ENCODE measurements at regions not wholly inside any gene's neighbourhood (a gene's known extent, or its start where the extent isn't known, plus 50 kb on each side); places are given as distances from the start of the nearest gene placed in this dataset.
"Not testable (repeated sequence)": the region's sequence is repeated elsewhere in the genome, so short reads cannot be mapped to it uniquely, and the experiment has no call there.

DNA sequence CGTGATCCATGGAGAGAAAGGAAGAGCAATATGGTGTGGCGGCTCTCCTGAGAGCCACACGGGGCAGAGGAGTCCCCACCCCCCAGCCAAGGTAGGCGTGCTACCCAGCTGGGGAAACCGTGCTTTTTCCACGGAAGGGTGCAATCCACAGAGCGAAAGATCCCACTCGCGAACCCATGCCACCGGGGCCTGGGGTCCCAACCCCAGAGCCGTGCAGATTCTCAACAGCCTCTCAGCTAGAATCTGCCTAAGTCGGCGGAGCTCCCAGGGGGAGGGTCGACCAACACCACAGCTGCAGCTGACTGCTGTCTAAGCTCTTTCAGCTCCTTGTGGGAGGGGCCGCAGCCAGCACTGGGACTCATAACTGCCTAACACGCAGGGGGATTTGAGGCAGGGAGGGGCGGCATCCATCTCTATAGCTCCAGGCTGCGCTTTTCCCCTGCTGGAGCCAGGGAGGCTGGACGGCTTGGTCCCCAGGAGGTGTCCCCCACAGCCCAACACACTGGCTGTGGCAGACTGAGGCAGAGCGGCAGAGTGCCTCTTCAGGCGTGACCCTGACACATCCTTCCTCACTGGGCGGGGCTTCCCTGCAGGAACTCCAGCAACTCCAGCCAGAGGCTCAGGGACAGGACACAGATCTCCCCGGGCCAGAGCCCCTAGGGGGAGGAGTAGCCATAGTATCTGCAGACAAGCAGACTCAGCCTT lies 107.6 kb upstream of the ZBTB20 start:
- no peak for DNase-seq

DNA sequence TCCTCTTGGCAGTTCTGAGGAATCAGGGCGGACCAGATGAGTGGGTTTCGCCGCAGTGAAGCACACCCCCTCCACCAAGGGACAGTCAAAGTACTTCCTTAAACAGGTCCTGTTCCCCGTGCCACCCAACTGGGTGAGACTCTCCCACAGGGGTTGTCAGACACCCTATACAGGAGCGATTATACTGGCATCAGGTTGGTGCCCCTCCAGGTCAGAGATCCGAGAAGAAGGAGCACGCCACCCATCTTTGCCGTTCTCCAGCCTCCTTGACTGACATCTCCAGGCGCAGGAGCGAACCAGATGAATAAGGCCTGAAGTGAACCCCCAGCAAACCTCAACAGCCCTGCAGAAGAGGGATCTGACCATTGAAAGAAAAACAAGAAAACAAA lies 108.1 kb upstream of the ZBTB20 start:
- DNase-seq: no peak

DNA sequence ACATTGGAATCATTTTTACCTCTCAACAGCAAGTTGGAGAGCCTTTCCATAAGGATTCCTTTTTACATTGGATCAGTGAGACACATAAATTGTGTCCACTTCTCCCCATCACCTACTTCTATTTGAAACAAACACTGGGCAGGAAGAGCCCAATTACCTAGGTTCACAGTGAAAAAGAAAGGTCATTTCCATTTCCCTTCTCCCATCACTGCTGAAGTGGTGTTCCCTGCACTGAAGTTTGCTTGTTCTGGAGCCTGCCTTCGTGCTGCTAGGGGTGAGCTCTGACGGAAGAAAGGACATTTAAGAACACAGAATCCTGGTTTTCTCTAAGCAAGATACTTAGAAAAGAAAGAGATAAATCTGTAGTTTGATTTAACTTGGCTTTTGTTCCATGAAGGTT lies 123.8 kb upstream of the ZBTB20 start:
- DNase-seq: no peak

DNA sequence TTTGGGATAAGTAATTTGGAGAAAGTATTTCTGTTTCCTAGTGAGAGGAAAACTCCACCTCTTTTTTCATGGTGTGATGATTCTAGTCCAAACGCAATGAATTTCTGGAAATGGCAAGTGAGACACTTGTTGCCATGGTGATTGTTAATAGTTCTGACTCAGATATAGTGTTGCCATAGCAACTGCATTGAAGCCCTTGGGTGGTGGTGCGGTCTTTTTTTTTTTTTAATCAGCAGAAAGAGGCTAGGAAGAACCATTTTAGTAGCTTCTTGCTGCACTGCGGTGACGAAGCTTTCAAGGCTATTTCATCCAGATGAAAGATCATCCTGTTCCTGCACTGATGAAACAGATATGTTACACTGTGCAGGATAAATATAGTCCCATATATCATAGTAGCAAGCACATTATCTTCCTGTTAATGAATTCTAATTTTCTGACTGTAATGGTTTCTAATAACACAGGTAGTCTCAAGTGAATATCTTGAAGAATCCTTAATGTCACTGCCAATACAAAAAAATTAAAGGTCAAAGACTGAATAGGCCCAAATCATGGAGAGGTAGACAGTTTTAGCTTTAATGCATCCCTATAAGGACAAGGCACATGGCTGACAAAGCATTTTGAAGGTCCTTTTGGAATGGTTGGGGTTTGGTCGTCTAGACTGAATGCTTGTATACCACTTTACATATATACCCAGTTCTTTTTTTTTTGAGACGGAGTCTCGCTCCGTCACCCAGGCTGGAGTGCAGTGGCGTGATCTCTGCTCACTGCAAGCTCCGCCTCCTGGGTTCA lies 125.1 kb upstream of the ZBTB20 start:
- peak; percentile 87 for DNase-seq

DNA sequence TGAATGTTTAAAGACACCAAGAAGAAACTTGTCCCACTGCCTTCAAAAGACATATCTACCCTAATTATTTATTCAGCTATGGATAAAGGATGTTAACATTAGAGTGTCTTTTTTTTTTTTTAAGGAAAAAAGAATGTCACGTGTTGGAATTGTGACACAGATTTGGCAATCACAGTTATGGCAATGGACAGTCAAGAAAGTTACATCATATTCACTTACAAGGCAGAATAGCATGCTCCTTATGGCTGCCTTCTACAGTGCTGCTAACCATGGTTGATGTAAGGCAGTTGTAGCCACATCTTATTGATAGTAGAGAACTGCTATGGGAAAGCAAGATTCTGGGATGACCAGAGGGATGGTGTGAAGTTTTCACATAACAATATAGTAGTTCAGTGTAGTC lies 128.8 kb upstream of the ZBTB20 start:
- no peak for DNase-seq

DNA sequence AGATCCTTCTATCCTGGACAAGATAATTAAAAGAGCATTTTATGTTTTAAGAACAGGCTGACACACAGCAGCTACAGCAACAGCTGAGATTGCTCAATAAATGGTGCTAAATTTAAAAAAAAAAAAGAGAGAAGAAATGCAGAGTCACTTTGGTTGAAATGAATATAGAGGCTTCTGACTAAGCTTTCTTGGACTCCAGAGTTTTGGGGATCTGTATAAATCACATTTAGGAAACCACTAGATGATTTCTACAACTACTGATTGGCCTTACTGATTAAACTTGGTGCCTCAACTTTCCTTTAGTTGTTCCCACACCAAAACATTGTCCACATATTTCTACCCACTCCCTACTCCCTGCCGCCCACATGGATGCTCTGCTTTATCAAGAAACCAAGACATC lies 132.9 kb upstream of the ZBTB20 start:
- DNase-seq: no peak

DNA sequence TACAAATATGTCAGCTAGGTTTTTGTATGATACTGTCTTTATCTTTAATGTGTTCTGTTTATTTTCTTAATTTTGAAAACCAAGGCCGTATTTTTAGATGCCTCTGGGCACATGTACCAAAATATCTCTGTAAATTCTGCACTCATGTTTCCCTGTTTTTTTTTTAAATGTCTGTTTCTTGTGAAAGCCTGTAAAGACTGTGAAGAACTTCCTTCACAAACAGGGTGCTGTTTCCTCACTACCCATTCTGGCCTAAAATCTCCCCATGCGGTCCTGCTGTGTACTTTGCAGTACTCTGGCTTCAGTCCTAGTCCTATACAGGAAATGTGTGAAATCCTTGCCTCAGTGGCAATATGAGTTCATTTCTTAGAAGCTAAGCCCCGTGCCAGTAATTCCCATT lies 133.4 kb upstream of the ZBTB20 start:
- no peak for DNase-seq

DNA sequence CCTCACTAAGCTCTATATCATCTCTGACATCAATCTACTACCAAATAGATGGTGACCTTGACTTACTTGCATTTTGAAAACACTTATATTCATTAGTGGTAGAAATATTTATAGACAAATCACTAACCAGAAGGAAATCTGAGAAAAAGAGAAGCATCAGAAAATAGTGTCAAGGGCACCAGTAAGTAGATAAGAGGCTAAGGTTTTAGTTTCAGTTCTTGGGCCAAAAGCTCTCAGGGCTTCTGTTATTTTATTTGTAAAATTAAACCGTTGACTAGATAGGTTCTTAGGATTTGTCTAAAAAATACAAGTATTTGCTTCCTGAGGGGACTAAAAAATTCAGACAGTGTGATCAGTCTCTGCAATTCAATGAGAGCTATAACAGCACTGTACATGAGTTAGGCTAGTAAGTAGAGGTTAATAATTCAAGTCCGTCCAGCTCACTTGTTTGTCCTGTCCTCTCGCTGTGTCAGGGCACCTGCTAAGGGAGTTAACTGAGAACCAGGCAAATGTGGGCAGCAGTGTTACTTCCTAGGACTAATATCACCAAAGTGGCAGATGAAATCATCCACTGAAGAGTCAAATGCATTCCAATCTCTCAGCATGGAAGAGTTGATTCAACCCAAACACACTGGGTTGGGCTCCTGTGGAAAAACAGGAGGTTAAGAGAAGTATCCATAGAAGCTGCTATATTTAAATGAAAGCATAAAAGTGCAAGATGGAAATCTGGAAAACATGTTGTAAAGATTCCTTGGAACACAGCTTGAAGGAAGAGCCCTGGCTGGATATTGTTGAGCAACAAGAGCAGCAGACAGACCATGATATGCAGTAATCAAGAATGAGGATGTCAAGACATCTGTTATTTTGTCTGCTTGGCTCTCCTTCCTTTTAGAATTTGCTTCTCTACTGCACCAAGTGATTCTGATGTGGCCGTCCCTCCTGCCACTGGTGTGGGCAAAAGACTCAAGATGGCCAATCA lies 134.9 kb upstream of the ZBTB20 start:
- no peak for DNase-seq

DNA sequence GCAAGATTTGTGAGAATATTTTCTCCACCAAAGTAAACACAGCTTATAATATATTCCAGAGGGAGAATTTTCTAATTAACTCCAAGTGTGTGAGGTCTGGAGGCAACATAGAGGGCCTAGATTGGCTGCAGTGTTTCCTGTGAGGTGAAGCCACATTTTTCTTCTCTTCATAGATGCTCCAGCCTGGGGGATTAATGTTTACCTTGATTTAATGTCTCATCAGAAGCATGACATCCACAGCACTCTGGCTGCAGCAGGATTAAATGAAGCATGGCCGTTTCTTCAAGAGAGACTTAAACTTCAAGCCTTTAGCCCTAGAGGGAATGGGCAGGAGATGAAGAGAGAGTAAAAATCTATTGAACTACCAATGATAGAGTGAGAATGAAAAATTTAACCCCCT lies 137.9 kb upstream of the ZBTB20 start:
- DNase-seq: no peak

DNA sequence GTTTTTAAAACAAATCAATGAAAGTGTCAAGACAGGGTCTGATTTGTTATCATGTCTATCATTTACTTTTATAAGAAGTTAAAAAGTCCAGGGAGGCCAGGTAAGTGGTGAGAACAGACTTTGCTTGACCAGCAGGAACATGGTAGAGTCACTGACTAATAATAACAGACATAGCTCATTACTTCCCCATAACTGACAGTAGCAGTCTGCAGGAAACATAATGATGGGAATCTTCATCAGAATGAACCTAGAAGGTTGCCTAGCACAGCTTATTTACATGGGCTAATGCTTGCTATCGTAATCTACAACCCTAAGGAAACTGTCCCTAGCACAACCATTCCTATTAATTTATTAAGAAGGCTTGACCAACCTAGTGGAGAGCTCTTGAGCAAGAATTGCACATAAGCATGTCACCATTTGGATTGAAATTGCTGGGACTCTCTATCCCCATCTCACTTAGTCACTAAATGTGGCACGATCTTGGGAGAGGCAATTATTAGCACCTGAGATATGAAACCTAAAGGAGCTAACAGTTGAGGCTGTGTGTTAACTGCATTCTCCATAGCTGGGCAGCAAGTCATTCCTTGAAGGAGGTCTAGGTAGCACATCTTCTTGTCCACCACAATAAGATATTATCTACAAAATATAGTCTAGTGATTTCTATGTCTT lies 139.6 kb upstream of the ZBTB20 start:
- no peak for DNase-seq

DNA sequence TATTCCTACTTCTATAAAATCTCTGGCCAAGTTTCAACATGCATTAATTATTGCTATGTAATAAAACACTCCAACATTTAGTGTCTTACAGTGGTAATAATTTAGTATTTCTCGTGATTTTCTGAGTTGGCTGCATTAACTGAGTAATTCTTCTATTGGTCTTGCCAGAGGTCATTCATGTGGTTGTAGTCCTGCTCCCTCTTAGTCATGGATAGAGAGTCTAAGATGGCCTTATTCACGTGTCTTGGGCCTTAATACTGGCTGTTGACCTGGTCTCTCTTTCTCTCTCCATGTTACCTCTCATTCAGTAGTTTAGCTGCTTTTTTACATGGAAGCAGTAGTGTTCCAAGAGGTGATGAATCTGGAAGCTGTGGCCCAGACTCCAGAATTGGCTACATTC lies 140.1 kb upstream of the ZBTB20 start:
- DNase-seq: no peak

DNA sequence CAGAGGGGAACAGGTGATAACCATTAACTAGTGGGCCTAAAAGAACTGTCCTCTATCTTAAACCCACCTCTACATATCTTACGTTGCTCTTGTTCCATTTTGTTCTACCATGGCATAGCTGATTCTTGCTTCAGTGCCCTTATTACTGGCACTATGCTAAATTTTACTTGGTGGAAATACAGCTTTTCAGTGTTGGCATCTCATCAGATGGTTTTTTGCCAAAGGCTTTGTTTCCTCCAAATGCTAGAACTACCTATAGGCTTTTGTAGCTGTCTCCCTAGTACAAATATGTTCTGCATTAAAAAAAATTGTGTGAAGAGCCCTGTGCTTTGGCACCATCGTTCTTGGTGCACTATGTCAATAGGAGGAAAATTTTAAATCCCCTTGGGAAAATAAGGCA lies 145.0 kb upstream of the ZBTB20 start:
- peak; percentile 65 for DNase-seq

DNA sequence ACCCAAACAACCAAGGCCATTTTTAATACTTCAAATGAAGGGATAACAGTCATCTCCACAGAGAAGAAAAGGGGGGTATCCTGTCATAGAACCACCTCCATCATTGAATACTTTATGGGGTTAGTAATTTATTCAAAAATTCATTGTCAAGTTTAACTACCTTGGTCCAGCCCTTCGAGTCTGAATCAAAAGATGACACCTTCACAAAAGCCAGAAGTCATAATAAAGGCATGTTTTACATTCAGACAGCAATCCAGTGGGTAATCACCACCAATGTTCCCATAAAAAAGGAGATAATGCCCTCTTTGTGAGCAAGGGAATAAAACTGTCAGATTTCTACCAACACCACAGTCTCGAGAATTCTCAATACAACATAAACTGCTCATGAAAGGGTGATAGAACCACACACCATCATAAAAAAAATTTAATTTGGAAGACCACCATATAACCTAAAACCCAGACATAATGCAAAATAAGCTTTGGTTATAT lies 145.6 kb upstream of the ZBTB20 start:
- no peak for DNase-seq

DNA sequence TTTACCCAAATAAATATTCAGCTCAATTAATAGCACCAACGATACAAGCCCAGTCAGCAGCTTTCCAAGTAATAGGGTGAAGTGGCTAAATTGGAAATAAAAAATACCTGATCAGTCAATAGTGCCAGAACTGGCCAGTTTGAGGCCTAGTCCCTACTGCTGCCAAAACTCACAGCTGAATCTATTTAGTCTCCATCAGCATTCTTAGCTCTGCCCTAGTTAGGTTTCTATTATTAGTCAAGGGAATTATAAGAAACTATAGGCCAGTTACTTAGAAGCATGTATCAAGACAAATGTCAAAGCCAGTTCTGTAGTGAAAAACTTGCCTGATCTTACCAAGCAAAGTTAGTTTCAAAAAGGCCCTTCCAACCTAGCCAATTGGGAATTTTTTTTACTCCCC lies 146.2 kb upstream of the ZBTB20 start:
- DNase-seq: no peak

DNA sequence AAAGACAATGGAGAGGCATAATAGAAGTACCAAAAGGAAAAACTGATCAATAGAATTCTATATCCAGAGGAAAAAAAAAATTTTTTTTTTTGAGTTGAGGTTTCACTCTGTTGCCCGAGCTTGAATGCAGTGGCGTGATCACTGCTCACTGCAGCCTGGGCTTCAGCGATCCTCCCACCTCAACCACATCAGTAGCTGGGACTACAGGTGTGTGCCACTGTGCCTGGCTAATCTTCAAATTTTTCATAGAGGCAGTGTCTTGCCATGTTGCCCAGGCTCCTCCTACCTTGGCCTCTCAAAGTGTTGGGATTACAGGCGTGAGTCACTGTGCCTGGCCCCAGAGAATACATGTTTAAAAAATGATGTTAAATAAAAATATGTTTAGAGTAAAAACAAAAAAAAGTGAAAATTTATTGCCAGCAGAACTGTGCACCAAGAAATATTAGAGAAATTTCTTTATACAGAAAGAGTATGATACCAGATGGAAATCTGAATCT lies 154.3 kb upstream of the ZBTB20 start:
- no peak for DNase-seq

DNA sequence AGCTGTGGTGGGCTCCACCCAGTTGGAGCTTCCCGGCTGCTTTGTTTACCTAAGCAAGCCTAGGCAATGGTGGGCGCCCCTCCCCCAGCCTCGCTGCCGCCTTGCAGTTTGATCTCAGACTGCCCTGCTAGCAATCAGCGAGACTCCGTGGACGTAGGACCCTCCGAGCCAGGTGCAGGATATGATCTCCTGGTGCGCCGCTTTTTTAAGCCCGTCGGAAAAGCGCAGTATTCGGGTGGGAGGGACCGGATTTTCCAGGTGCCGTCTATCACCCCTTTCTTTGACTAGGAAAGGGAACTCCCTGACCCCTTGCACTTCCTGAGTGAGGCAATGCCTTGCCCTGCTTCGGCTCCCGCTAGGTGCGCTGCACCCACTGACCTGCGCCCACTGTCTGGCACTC lies 170.9 kb upstream of the ZBTB20 start:
- DNase-seq: not testable (repeated sequence)

DNA sequence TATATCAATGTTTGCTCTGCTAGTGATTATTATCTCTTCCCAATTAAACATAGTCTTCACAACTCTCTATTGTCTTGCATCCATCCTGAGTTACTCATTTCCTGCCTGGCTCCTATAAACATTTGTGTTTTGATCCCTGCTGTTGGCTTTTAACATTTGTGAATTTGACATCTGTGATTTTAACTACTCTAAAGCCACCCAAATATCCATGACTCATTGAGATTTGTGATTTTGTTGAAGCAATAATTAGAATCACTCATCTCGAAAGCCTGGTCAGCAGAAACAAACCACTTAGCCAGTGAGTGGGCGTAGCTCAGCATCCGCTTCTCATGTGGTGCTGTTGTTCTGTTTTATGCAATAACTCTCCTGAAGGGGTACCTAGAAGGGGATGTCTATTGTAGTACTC lies 174.3 kb upstream of the ZBTB20 start:
- peak; percentile 42 for DNase-seq

DNA sequence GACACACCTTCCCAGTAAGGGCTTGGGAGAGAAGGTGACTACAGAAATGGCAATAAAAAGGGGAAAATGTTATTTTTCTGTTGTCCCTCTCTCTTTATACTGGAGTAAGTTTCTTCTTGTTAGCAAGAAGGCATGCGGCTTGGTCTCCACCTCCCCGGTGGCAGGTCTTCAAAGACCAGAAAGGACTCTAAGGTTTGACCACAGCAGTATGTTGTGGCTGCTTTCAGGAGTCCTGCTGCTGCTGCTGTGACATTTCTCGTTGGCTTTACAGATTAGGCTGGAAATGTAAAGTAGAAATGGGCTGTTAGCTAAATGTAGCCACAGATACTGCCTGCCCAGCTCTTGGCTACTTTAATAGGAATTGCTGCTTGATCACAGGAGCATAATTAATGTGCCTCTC lies 175.8 kb upstream of the ZBTB20 start:
- peak; percentile 70 for DNase-seq

DNA sequence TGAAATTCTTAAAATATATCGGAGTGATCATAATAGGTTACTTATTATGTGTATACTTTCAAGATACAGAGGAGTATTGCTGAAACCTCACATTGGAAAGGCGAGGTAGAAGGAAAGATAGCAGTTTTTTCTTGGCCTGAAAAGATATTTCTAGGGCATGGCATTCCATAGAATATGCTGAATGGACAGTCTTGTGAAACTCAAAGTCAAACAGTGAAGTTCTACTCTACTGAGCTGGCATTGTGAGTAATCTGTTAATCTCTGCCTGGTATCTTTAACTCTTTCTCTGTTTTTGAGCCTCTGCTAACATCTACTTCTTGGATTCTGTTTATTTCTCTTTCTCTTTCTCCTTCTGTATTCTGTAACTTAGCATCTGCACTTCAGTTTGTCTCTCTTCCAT lies 176.3 kb upstream of the ZBTB20 start:
- DNase-seq: peak; percentile 62

DNA sequence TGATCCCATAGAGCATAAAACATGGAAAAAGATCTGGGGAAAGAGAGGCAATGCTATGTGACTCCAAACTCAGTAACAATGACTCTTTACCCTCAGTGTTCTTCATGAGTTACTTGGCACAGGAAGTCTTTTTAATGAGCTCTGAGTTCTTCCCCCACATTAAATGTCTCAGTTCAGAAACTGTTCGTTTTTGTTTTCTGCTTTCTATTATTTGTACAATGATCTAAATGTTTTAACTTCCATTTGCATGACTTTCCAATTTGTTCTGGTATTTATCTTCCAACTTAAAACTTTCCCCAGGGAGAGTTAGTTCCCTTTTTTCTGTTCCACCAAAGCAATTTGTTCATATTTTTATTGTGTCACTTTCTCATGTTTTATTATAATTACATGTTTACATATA lies 177.0 kb upstream of the ZBTB20 start:
- DNase-seq: no peak

DNA sequence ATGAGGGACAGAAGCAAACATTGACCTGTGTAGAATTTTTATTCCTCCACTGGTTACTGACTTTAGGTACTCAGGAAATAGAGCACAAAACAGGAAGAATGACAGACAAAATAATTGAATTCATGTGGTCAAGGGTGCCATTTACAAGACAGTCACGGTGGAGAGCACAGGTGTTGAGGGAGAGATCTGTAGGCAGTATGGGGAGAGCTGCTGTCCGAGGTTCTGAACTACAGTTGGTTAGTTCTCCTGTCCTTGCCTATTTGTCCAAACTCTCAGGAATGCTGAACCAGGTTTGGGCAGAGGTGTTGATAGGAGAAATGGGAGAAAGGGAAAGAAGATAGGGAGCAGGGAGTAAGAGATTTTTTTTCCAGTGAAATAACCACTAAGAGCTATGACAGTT lies 178.5 kb upstream of the ZBTB20 start:
- DNase-seq: no peak

DNA sequence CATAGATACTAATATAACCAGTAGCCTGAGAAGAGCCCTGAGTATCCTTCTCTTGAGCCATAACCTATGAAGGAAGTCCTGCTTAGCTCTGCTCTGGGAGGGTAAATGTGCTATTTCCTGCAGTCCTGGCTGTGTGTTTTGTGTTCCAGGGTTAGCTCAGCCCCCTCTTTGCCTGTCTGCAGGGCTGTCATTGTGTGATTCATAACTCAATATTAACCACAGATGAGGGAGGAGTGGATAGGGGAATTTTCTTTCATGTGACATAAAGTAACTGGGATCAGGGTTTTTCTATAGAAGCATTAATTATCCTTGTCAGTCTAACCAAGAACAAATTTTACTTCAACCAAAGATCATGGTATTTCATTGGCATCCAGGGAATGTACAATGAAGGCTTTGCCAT lies 183.3 kb upstream of the ZBTB20 start:
- DNase-seq: no peak

DNA sequence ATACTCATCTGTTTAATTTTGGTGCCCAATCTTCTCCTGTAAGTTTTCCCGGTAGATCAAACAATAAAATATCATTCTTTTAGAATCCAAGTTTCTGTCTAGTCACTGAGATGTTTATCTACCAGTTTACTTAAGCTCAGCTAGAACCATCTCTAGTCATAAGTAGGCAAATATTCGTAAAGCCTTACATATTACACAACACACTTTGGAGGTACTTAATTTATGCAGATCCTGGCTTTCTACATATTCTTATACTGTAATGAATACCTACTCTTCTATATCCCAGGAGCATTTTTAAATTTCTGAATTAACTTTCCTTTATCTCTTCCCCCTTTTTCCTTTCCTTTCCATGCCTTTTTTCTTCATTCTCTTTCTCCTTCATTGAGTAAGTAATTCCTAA lies 185.9 kb upstream of the ZBTB20 start:
- DNase-seq: no peak
